Panc1 (cell line): ENCODE measurements at regions not wholly inside any gene's neighbourhood (a gene's known extent, or its start where the extent isn't known, plus 50 kb on each side); places are given as distances from the start of the nearest gene placed in this dataset.

Source experiments
- ATAC-seq: fragments of 200-7000 bp; cut with Tn5 transposase; 2 replicates; pipeline ENCODE4 v1.9.1; 2020; ENCODE audit warnings: mild to moderate bottlenecking, moderate library complexity
- BruUV-seq: library from RNA; stranded (reverse); fragments of 400-500 nt; replicated peaks from 2 replicates; lab custom pipeline; 2021; lab: Mats Ljungman, UMichigan
- CTCF ChIA-PET: fragments of 300-600 bp; sonication (Branson Sonifier 250); formaldehyde crosslinking; loops from one replicate; lab custom pipeline; 2022; ENCODE audit warnings: antibody characterized with exemption; lab: Charles Lee
- POLR2A ChIA-PET: fragments of 300-600 bp; sonication (Branson Sonifier 250); formaldehyde crosslinking; loops from one replicate; lab custom pipeline; 2022; ENCODE audit warnings: antibody characterized with exemption; lab: Charles Lee
- DNase-seq: peaks from one replicate; pipeline ENCODE4 v3.0.0-alpha.2; 2010; ENCODE audit warnings: low read depth, low spot score
- H3K27ac ChIP-seq: 2 replicates; pipeline ENCODE4 v1.5.1; 2011; ENCODE audit warnings: mild to moderate bottlenecking, low read length, inconsistent platforms
- H3K27me3 ChIP-seq: fragments of 200-500 bp; sonication (Bioruptor generic); 2 replicates; pipeline ENCODE4 v1.6.0; 2014; ENCODE audit warnings: low read length, inconsistent platforms; ENCODE audit not compliant: control insufficient read depth, insufficient read depth
- H3K36me3 ChIP-seq: fragments of 200-500 bp; sonication (Bioruptor generic); 2 replicates; pipeline ENCODE4 v1.5.1; 2014; ENCODE audit warnings: inconsistent platforms, mild to moderate bottlenecking, low read length, moderate library complexity; ENCODE audit not compliant: control insufficient read depth, insufficient read depth
- H3K4me1 ChIP-seq: 2 replicates; pipeline ENCODE4 v1.5.1; 2011; ENCODE audit warnings: inconsistent platforms, mild to moderate bottlenecking, low read length, moderate library complexity; ENCODE audit not compliant: control insufficient read depth, insufficient read depth
- H3K4me3 ChIP-seq, 2 experiments: 2 replicates each; pipeline ENCODE4 v1.5.1; 2011 to 2012; ENCODE audit warnings: low read depth in 2 of 2, low read length in 2 of 2, mild to moderate bottlenecking in 2 of 2, inconsistent platforms in 1 of 2, moderate library complexity in 1 of 2
- H3K9me3 ChIP-seq: fragments of 200-500 bp; sonication (Bioruptor generic); 2 replicates; pipeline ENCODE4 v1.5.1; 2014; ENCODE audit warnings: low read depth, mild to moderate bottlenecking, inconsistent platforms, low read length, moderate library complexity; ENCODE audit not compliant: control insufficient read depth, insufficient read depth
- POLR2AphosphoS5 ChIP-seq: IDR thresholded peaks from 2 replicates; pipeline ENCODE4 v1.6.1; 2012; ENCODE audit warnings: mild to moderate bottlenecking, low read depth, low read length, moderate library complexity
- REST ChIP-seq, 2 experiments: IDR thresholded peaks; 2 replicates each; pipeline ENCODE4 v1.6.1; 2011 to 2012; ENCODE audit warnings: low read depth in 2 of 2, control low read depth in 1 of 2, low read length in 1 of 2, mild to moderate bottlenecking in 1 of 2, moderate library complexity in 1 of 2; ENCODE audit not compliant: insufficient read depth in 1 of 2
- SIN3A ChIP-seq: IDR thresholded peaks from 2 replicates; pipeline ENCODE4 v1.6.1; 2012; ENCODE audit warnings: low read depth, mild to moderate bottlenecking, low read length, moderate library complexity, borderline replicate concordance; ENCODE audit not compliant: insufficient read depth
- TCF7L2 ChIP-seq: IDR thresholded peaks from 2 replicates; pipeline ENCODE4 v1.6.1; 2011; ENCODE audit warnings: mild to moderate bottlenecking, low read depth, low read length, inconsistent platforms
- in situ Hi-C: cut with HindIII; loops from 2 replicates; pipeline ENCODE4 v1.10.0; 2016; ENCODE audit warnings: low sequenced_read_pairs, low pct_unique_long_range_greater_than_20kb
- intact Hi-C: fragments of 100-400 bp; cut with micrococcal nuclease; formaldehyde crosslinking; loops from one replicate; pipeline ENCODE4 v1.10.0; 2022; ENCODE audit not compliant: unreplicated experiment
- TF ChIP-seq, protein P1 (sequence below): fragments of 450-650 bp; IDR thresholded peaks from 2 replicates; pipeline ENCODE4 v1.5.1; 2017; ENCODE audit warnings: mild to moderate bottlenecking

DNA sequence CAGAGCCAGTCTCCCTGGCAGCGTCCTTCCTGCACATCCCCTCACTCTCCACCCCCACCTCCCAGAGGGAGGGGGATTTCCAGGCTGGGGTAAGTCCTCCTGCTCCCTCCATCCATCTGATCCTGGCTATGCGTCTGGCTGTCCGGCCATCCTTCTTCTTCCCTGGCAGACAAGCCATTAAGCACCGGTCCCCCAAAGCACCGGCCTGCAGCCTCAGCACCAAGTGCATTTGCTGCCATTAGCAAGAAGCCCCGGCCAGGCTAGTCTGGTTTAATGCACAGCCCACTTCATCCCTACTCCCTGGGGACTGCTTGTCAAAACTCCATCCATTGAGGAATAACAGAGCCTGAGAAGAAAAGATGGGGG lies 208.7 kb upstream of the IER5L start:
- no peak for ATAC-seq
- intact Hi-C loops = no loop called here

GRCh38 chr9:129385211-129385934 lies 207.3 kb upstream of the IER5L start:
- Histone ChIP-seq H3K9me3 (no peaks in the 10 kb centered on the region), H3K4me3 (no peak overlapping the region), H3K27ac (peak overlapping the region; percentile 23; the same call in 1 of the 2 replicates), H3K4me1 (peaks cover 6% of the 10 kb centered on the region), H3K27me3 (no peaks in the 10 kb centered on the region), H3K36me3 (no peaks in the 10 kb centered on the region)
- ATAC-seq (no peak), DNase-seq (no peak)
- intact Hi-C loops (no loop called here), in situ Hi-C loops (no loop called here)
- no TSS peak for BruUV-seq
- TF ChIP-seq REST (IDR thresholded peaks at IDR 0.05; ENCODE audit: insufficient read depth in 1 of 2, low read depth in 2 of 2, low read length in 1 of 2) (no peak), SIN3A (no peak), TCF7L2 (no peak), POLR2AphosphoS5 (no peak)
- TF ChIP-seq, protein P1, sequence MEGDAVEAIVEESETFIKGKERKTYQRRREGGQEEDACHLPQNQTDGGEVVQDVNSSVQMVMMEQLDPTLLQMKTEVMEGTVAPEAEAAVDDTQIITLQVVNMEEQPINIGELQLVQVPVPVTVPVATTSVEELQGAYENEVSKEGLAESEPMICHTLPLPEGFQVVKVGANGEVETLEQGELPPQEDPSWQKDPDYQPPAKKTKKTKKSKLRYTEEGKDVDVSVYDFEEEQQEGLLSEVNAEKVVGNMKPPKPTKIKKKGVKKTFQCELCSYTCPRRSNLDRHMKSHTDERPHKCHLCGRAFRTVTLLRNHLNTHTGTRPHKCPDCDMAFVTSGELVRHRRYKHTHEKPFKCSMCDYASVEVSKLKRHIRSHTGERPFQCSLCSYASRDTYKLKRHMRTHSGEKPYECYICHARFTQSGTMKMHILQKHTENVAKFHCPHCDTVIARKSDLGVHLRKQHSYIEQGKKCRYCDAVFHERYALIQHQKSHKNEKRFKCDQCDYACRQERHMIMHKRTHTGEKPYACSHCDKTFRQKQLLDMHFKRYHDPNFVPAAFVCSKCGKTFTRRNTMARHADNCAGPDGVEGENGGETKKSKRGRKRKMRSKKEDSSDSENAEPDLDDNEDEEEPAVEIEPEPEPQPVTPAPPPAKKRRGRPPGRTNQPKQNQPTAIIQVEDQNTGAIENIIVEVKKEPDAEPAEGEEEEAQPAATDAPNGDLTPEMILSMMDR = no peak
- ChIA-PET POLR2A (no interaction called here), CTCF (no interaction called here)

More for the DNA sequence above, 208.7 kb upstream of the IER5L start:
- BruUV-seq = no TSS peak
- Histone ChIP-seq H3K27ac (no peak overlapping the region), H3K36me3 (no peaks in the 10 kb centered on the region), H3K4me1 (peaks cover 6% of the 10 kb centered on the region), H3K4me3 (no peak overlapping the region), H3K9me3 (no peaks in the 10 kb centered on the region), H3K27me3 (no peaks in the 10 kb centered on the region)
- DNase-seq = no peak
- in situ Hi-C loops = no loop called here
- TF ChIP-seq REST (IDR thresholded peaks at IDR 0.05; ENCODE audit: insufficient read depth in 1 of 2, low read depth in 2 of 2, low read length in 1 of 2) (no peak), SIN3A (no peak), POLR2AphosphoS5 (no peak), TCF7L2 (no peak)
- TF ChIP-seq, protein P1 = no peak
- ChIA-PET POLR2A (no interaction called here), CTCF (no interaction called here)
